Testis (tissue), 2 donors: ENCODE measurements at regions not wholly inside any gene's neighbourhood (a gene's known extent, or its start where the extent isn't known, plus 50 kb on each side); places are given as distances from the start of the nearest gene placed in this dataset.

Source experiments
- CTCF ChIP-seq, 3 experiments: fragments of 450-650 bp in 2 of 3; fragments of 200-600 bp in 1 of 3; sonication (generic) in 1 of 3; IDR thresholded peaks; one replicate each; pipeline ENCODE4 v1.5.1; 2016 to 2019; ENCODE audit warnings: antibody characterized with exemption in 3 of 3, mild to moderate bottlenecking in 2 of 3, moderate library complexity in 1 of 3
- POLR2A ChIP-seq: fragments of 450-650 bp; IDR thresholded peaks from one replicate; pipeline ENCODE4 v1.6.1; 2017; ENCODE audit warnings: antibody characterized with exemption, mild to moderate bottlenecking, moderate library complexity

- no peak for TF ChIP-seq CTCF (IDR thresholded peaks at IDR 0.05)
- TF ChIP-seq POLR2A, result no peak
Measured at GRCh38 chr3:64961301-64961700, 273.5 kb upstream of the ADAMTS9 start.
